ENCODE measurements at regions not wholly inside any gene's neighbourhood (a gene's known extent, or its start where the extent isn't known, plus 50 kb on each side); places are given as distances from the start of the nearest gene placed in this dataset.

DNA sequence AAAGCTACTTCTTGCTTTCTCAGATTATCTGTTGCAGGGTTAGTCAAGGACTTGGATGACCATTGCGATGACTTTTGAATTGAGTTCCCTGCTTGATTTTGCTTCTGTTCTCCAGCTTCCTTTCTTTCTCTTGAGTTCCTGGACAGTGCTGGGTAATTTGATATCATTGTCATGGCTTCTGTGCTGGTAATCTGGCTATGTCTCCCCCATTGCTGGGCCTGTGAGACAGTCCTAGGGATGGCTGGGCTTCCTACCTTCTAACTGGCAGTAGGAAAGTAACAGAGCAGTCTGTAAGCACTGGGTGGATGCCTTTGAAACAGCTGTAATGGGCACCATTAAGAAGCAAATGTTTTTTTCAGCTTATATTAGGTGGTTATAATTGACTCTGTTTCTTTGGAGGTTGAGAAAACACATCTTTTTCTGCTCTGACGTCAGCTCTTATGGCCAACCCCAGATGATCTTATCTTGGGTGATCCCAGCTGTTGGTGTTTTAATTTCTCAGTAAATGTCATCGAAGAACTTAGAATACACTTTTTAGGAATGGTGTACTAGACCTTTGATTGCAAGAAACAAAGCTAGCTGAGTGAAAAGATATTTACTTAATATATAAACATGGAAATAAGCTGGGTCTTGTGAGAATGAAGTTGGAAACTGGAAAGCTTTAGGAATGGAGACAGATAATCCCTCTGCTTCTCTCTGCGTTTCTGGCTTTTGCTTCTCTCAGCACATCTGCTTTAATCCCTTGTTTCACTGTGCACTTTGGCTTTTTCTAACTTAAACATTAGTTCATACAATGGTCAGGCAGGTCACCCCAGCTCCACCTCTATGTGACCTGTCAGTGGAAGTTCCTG is 195.0 kb upstream of the MAN1A1 start:
- no peak overlapping the region for H3K4me2 ChIP-seq

More for the DNA sequence above, 195.0 kb upstream of the MAN1A1 start:
- H3K36me3 ChIP-seq (ENCODE audit: insufficient read depth): no peaks in the 10 kb centered on the region
- DNase-seq (ENCODE audit: low spot score): no peak
- Mint-ChIP-seq H3K4me3 (no peak overlapping the region), H3K4me1 (peaks cover 12% of the 10 kb centered on the region), H3K27ac (no peak overlapping the region), H3K27me3 (ENCODE audit: insufficient read depth, low read depth, poor library complexity) (no peaks in the 10 kb centered on the region), H3K9me3 (no peaks in the 10 kb centered on the region), H3K36me3 (ENCODE audit: low read depth) (no peaks in the 10 kb centered on the region)
- no peaks in the 10 kb centered on the region for H3F3A ChIP-seq (replicated peaks; ENCODE audit: low read depth)
- no peak overlapping the region for H3K4me3 ChIP-seq
- peaks cover 13% of the 10 kb centered on the region for H3K4me1 ChIP-seq (ENCODE audit: insufficient read depth)
- H3K27ac ChIP-seq (ENCODE audit: low read depth): no peak overlapping the region
- H3K9me2 ChIP-seq (ENCODE audit: insufficient read depth): 0 out of 2 replicates have a peak, but pooled peaks cover 5% of the 10 kb centered on the region
- H4K20me1 ChIP-seq (replicated peaks; ENCODE audit: insufficient read depth): no peaks in the 10 kb centered on the region
- no peak for ATAC-seq
- H2AFZ ChIP-seq: no peak overlapping the region
- no peaks in the 10 kb centered on the region for H3K79me2 ChIP-seq (replicated peaks; ENCODE audit: insufficient read depth)
- no peaks in the 10 kb centered on the region for H3K27me3 ChIP-seq (ENCODE audit: insufficient read depth)
- TF ChIP-seq, protein P1, sequence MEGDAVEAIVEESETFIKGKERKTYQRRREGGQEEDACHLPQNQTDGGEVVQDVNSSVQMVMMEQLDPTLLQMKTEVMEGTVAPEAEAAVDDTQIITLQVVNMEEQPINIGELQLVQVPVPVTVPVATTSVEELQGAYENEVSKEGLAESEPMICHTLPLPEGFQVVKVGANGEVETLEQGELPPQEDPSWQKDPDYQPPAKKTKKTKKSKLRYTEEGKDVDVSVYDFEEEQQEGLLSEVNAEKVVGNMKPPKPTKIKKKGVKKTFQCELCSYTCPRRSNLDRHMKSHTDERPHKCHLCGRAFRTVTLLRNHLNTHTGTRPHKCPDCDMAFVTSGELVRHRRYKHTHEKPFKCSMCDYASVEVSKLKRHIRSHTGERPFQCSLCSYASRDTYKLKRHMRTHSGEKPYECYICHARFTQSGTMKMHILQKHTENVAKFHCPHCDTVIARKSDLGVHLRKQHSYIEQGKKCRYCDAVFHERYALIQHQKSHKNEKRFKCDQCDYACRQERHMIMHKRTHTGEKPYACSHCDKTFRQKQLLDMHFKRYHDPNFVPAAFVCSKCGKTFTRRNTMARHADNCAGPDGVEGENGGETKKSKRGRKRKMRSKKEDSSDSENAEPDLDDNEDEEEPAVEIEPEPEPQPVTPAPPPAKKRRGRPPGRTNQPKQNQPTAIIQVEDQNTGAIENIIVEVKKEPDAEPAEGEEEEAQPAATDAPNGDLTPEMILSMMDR (conservative IDR thresholded peaks at IDR 0.05; ENCODE audit: low read depth in 2 of 2): no peak
- TF ChIP-seq JUNB (IDR thresholded peaks at IDR 0.05; ENCODE audit: unreplicated experiment) (no peak), POLR2AphosphoS5 (IDR thresholded peaks at IDR 0.05; ENCODE audit: low read depth) (no peak), ZNF331 (CRISPR knock-in tag; IDR thresholded peaks at IDR 0.05; ENCODE audit: low read depth) (no peak), STAT1 (IDR thresholded peaks at IDR 0.05; ENCODE audit: unreplicated experiment) (no peak), CREB1 (CRISPR knock-in tag; IDR thresholded peaks at IDR 0.05; ENCODE audit: low read depth) (no peak), ZNF114 (CRISPR knock-in tag; IDR thresholded peaks at IDR 0.05) (no peak), EZH2phosphoT487 (IDR thresholded peaks at IDR 0.05; ENCODE audit: unreplicated experiment) (no peak), NANOG (IDR thresholded peaks at IDR 0.05; ENCODE audit: borderline replicate concordance) (no peak), EZH2 (IDR thresholded peaks at IDR 0.05; ENCODE audit: low read depth, unreplicated experiment) (no peak)
- TF ChIP-seq, protein P2, sequence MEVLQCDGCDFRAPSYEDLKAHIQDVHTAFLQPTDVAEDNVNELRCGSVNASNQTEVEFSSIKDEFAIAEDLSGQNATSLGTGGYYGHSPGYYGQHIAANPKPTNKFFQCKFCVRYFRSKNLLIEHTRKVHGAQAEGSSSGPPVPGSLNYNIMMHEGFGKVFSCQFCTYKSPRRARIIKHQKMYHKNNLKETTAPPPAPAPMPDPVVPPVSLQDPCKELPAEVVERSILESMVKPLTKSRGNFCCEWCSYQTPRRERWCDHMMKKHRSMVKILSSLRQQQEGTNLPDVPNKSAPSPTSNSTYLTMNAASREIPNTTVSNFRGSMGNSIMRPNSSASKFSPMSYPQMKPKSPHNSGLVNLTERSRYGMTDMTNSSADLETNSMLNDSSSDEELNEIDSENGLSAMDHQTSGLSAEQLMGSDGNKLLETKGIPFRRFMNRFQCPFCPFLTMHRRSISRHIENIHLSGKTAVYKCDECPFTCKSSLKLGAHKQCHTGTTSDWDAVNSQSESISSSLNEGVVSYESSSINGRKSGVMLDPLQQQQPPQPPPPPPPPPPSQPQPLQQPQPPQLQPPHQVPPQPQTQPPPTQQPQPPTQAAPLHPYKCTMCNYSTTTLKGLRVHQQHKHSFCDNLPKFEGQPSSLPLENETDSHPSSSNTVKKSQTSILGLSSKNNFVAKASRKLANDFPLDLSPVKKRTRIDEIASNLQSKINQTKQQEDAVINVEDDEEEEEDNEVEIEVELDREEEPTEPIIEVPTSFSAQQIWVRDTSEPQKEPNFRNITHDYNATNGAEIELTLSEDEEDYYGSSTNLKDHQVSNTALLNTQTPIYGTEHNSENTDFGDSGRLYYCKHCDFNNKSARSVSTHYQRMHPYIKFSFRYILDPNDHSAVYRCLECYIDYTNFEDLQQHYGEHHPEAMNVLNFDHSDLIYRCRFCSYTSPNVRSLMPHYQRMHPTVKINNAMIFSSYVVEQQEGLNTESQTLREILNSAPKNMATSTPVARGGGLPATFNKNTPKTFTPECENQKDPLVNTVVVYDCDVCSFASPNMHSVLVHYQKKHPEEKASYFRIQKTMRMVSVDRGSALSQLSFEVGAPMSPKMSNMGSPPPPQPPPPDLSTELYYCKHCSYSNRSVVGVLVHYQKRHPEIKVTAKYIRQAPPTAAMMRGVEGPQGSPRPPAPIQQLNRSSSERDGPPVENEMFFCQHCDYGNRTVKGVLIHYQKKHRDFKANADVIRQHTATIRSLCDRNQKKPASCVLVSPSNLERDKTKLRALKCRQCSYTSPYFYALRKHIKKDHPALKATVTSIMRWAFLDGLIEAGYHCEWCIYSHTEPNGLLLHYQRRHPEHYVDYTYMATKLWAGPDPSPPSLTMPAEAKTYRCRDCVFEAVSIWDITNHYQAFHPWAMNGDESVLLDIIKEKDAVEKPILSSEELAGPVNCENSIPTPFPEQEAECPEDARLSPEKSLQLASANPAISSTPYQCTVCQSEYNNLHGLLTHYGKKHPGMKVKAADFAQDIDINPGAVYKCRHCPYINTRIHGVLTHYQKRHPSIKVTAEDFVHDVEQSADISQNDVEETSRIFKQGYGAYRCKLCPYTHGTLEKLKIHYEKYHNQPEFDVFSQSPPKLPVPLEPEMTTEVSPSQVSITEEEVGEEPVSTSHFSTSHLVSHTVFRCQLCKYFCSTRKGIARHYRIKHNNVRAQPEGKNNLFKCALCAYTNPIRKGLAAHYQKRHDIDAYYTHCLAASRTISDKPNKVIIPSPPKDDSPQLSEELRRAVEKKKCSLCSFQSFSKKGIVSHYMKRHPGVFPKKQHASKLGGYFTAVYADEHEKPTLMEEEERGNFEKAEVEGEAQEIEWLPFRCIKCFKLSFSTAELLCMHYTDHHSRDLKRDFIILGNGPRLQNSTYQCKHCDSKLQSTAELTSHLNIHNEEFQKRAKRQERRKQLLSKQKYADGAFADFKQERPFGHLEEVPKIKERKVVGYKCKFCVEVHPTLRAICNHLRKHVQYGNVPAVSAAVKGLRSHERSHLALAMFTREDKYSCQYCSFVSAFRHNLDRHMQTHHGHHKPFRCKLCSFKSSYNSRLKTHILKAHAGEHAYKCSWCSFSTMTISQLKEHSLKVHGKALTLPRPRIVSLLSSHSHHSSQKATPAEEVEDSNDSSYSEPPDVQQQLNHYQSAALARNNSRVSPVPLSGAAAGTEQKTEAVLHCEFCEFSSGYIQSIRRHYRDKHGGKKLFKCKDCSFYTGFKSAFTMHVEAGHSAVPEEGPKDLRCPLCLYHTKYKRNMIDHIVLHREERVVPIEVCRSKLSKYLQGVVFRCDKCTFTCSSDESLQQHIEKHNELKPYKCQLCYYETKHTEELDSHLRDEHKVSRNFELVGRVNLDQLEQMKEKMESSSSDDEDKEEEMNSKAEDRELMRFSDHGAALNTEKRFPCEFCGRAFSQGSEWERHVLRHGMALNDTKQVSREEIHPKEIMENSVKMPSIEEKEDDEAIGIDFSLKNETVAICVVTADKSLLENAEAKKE (CRISPR knock-in tag; IDR thresholded peaks at IDR 0.05): no peak
- TF ChIP-seq, protein P3, sequence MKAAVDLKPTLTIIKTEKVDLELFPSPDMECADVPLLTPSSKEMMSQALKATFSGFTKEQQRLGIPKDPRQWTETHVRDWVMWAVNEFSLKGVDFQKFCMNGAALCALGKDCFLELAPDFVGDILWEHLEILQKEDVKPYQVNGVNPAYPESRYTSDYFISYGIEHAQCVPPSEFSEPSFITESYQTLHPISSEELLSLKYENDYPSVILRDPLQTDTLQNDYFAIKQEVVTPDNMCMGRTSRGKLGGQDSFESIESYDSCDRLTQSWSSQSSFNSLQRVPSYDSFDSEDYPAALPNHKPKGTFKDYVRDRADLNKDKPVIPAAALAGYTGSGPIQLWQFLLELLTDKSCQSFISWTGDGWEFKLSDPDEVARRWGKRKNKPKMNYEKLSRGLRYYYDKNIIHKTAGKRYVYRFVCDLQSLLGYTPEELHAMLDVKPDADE (IDR thresholded peaks at IDR 0.05): no peak
- TF ChIP-seq, protein P4, sequence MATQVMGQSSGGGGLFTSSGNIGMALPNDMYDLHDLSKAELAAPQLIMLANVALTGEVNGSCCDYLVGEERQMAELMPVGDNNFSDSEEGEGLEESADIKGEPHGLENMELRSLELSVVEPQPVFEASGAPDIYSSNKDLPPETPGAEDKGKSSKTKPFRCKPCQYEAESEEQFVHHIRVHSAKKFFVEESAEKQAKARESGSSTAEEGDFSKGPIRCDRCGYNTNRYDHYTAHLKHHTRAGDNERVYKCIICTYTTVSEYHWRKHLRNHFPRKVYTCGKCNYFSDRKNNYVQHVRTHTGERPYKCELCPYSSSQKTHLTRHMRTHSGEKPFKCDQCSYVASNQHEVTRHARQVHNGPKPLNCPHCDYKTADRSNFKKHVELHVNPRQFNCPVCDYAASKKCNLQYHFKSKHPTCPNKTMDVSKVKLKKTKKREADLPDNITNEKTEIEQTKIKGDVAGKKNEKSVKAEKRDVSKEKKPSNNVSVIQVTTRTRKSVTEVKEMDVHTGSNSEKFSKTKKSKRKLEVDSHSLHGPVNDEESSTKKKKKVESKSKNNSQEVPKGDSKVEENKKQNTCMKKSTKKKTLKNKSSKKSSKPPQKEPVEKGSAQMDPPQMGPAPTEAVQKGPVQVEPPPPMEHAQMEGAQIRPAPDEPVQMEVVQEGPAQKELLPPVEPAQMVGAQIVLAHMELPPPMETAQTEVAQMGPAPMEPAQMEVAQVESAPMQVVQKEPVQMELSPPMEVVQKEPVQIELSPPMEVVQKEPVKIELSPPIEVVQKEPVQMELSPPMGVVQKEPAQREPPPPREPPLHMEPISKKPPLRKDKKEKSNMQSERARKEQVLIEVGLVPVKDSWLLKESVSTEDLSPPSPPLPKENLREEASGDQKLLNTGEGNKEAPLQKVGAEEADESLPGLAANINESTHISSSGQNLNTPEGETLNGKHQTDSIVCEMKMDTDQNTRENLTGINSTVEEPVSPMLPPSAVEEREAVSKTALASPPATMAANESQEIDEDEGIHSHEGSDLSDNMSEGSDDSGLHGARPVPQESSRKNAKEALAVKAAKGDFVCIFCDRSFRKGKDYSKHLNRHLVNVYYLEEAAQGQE (IDR thresholded peaks at IDR 0.05; ENCODE audit: unreplicated experiment): no peak
